ENCODE measurements at regions not wholly inside any gene's neighbourhood (a gene's known extent, or its start where the extent isn't known, plus 50 kb on each side); places are given as distances from the start of the nearest gene placed in this dataset.
"Not testable (repeated sequence)": the region's sequence is repeated elsewhere in the genome, so short reads cannot be mapped to it uniquely, and the experiment has no call there.

- no peaks in the 10 kb centered on the region for H3K36me3 ChIP-seq
- no peaks in the 10 kb centered on the region for H3K4me1 ChIP-seq
- no peak for DNase-seq
- ATAC-seq: no peak
- H3K27ac ChIP-seq: no peak overlapping the region
- no peak overlapping the region for H3K4me3 ChIP-seq
- no peaks in the 10 kb centered on the region for H3K27me3 ChIP-seq (ENCODE audit: low read depth)
- intact Hi-C loops (cut with DNase I): no loop called here
- TF ChIP-seq CTCF (IDR thresholded peaks at IDR 0.05): no peak
- H3K9me3 ChIP-seq: no peaks in the 10 kb centered on the region
Observed at GRCh38 chr2:189308056-189308790, 128.7 kb upstream of the COL5A2 start.

- intact Hi-C loops (cut with DNase I): no loop called here
- Histone ChIP-seq H3K4me3 (no peak overlapping the region), H3K4me1 (no peaks in the 10 kb centered on the region), H3K36me3 (no peaks in the 10 kb centered on the region), H3K9me3 (no peaks in the 10 kb centered on the region), H3K27ac (no peak overlapping the region), H3K27me3 (ENCODE audit: low read depth) (no peaks in the 10 kb centered on the region)
- no peak for TF ChIP-seq CTCF (IDR thresholded peaks at IDR 0.05)
- ATAC-seq (no peak), DNase-seq (no peak)
Observed at GRCh38 chr2:189309331-189309730, 129.8 kb upstream of the COL5A2 start.

- DNase-seq: no peak
- Histone ChIP-seq H3K4me3 (no peak overlapping the region), H3K4me1 (no peaks in the 10 kb centered on the region), H3K9me3 (no peaks in the 10 kb centered on the region), H3K27me3 (ENCODE audit: low read depth) (no peaks in the 10 kb centered on the region), H3K27ac (no peak overlapping the region), H3K36me3 (no peaks in the 10 kb centered on the region)
- intact Hi-C loops (cut with DNase I): no loop called here
- ATAC-seq: no peak
- TF ChIP-seq CTCF (IDR thresholded peaks at IDR 0.05): no peak
Observed at GRCh38 chr2:189312211-189312610, 129.1 kb upstream of the WDR75 start.

- DNase-seq (no peak), ATAC-seq (no peak)
- intact Hi-C loops (cut with DNase I): no loop called here
- no peaks in the 10 kb centered on the region for H3K36me3 ChIP-seq
- H3K4me1 ChIP-seq: no peaks in the 10 kb centered on the region
- H3K9me3 ChIP-seq: no peaks in the 10 kb centered on the region
- no peak for TF ChIP-seq CTCF (IDR thresholded peaks at IDR 0.05)
- H3K27ac ChIP-seq: no peak overlapping the region
- no peaks in the 10 kb centered on the region for H3K27me3 ChIP-seq (ENCODE audit: low read depth)
- H3K4me3 ChIP-seq: no peak overlapping the region
Observed at GRCh38 chr2:189312643-189313042, 128.6 kb upstream of the WDR75 start.

- no peak for DNase-seq
- no peaks in the 10 kb centered on the region for H3K4me1 ChIP-seq
- no peaks in the 10 kb centered on the region for H3K36me3 ChIP-seq
- ATAC-seq: no peak
- no peaks in the 10 kb centered on the region for H3K27me3 ChIP-seq (ENCODE audit: low read depth)
- no peaks in the 10 kb centered on the region for H3K9me3 ChIP-seq
- intact Hi-C loops (cut with DNase I): no loop called here
- H3K4me3 ChIP-seq: no peak overlapping the region
- H3K27ac ChIP-seq: no peak overlapping the region
- no peak for TF ChIP-seq CTCF (IDR thresholded peaks at IDR 0.05)
Observed at GRCh38 chr2:189318761-189319160, 122.5 kb upstream of the WDR75 start.

DNA sequence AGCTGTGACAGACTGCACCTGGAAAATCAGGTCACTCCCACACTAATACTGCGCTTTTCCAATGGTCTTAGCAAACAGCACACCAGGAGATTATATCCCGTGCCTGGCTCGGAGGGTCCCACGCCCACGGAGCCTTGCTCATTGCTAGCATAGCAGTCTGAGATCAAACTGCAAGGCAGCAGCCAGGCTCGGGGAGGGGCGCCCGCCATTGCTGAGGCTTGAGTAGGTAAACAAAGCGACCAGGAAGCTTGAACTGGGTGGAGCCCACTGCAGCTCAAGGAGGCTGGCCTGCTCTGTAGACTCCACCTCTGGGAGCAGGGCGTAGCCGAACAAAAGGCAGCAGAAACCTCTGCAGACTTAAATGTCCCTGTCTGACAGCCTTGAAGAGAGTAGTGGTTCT lies 121.8 kb upstream of the WDR75 start:
- ATAC-seq; H3K4me3 ChIP-seq; H3K4me1 ChIP-seq; H3K27ac ChIP-seq; H3K36me3 ChIP-seq; intact Hi-C loops (cut with DNase I); H3K27me3 ChIP-seq (ENCODE audit: low read depth); H3K9me3 ChIP-seq: not testable (repeated sequence)
- peak; percentile 42 for DNase-seq

Data from lower lobe of right lung (tissue), 2 donors.